BE2C (cell line): ENCODE measurements at regions not wholly inside any gene's neighbourhood (a gene's known extent, or its start where the extent isn't known, plus 50 kb on each side); places are given as distances from the start of the nearest gene placed in this dataset.
"Not testable (repeated sequence)": the region's sequence is repeated elsewhere in the genome, so short reads cannot be mapped to it uniquely, and the experiment has no call there.

ENCODE experiments used
- DNase-seq: peaks from one replicate; pipeline ENCODE4 v3.0.0-alpha.2; 2020
- H3K27me3 ChIP-seq: fragments of 250-450 bp; sonication (Bioruptor Pico); 2 replicates; pipeline ENCODE4 v1.5.1; 2020; ENCODE audit warnings: mild to moderate bottlenecking
- H3K36me3 ChIP-seq: fragments of 250-450 bp; sonication (Bioruptor Pico); 2 replicates; pipeline ENCODE4 v1.5.1; 2020; ENCODE audit warnings: mild to moderate bottlenecking
- H3K4me1 ChIP-seq: fragments of 250-450 bp; sonication (Bioruptor Pico); 2 replicates; pipeline ENCODE4 v1.5.1; 2020
- H3K4me3 ChIP-seq: 2 replicates; pipeline ENCODE4 v1.5.1; 2011; ENCODE audit warnings: low read depth, low read length
- H3K9me3 ChIP-seq: fragments of 250-450 bp; sonication (Bioruptor Pico); 2 replicates; pipeline ENCODE4 v1.5.1; 2020
- TF ChIP-seq, protein P1 (sequence below): IDR thresholded peaks from 2 replicates; pipeline ENCODE4 v1.5.1; 2012; ENCODE audit warnings: mild to moderate bottlenecking, low read depth, low read length

DNA sequence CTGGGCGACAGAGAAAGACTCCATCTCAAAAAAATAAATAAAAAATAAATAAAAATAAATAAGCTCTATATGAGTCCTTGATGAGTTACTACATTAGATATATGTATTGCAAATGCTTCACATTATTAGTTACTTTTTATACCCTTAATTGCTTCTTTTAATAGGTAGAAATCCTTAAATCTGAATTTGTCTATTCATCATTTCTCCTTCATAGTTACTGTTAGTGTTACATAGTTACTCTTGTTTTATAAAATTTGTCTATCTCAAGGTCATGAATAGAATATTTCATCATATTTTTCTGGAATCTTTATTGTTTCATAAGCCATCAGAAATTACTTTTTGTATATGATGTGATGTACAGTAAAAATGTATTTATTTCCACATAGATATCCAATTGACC lies 1624.8 kb upstream of the FLRT2 start:
- H3K4me3 ChIP-seq: no peak overlapping the region
- no peaks in the 10 kb centered on the region for H3K27me3 ChIP-seq
- TF ChIP-seq, protein P1, sequence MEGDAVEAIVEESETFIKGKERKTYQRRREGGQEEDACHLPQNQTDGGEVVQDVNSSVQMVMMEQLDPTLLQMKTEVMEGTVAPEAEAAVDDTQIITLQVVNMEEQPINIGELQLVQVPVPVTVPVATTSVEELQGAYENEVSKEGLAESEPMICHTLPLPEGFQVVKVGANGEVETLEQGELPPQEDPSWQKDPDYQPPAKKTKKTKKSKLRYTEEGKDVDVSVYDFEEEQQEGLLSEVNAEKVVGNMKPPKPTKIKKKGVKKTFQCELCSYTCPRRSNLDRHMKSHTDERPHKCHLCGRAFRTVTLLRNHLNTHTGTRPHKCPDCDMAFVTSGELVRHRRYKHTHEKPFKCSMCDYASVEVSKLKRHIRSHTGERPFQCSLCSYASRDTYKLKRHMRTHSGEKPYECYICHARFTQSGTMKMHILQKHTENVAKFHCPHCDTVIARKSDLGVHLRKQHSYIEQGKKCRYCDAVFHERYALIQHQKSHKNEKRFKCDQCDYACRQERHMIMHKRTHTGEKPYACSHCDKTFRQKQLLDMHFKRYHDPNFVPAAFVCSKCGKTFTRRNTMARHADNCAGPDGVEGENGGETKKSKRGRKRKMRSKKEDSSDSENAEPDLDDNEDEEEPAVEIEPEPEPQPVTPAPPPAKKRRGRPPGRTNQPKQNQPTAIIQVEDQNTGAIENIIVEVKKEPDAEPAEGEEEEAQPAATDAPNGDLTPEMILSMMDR: no peak
- no peak for DNase-seq
- H3K4me1 ChIP-seq: no peaks in the 10 kb centered on the region
- H3K9me3 ChIP-seq: no peaks in the 10 kb centered on the region
- no peaks in the 10 kb centered on the region for H3K36me3 ChIP-seq

DNA sequence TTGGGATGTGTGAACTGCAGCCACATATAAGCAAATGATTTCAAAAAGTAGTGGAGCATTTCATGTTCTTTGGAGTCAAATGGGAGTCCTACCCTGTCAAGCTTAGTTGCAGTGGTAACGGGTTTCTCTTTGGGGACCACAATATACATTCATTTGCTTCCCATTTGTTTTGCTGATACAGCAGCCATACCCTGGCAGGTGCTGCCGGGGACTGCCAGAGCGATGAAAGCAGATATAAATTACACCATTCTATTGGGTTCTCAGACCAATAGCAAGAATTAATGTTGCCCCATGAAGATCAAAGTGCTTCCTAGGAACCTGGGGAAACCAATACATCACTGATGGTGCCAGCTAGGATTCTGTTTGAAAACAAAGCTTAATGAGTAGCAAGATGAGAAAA lies 1621.5 kb upstream of the FLRT2 start:
- Histone ChIP-seq H3K36me3 (no peaks in the 10 kb centered on the region), H3K4me3 (no peak overlapping the region), H3K4me1 (no peaks in the 10 kb centered on the region), H3K9me3 (no peaks in the 10 kb centered on the region), H3K27me3 (no peaks in the 10 kb centered on the region)
- DNase-seq: no peak
- TF ChIP-seq, protein P1: no peak

DNA sequence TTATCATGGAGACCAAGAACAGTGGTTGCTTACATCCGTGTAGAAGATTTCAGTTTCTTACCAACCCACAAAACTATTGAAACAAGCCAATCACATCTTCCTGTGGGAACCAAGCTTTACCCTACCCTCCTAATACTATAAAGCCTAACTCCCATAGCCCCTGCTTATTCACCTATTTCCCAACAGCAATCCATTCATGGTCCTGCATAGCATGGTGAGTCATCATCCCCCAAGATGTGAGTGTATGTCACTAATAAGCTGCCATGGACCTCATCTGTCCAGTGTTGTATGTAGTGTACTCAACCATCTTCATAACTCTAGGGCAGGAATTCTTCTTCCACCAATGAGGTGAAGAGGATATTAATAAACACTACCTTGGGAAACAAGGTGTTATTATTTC lies 1620.4 kb upstream of the FLRT2 start:
- TF ChIP-seq, protein P1: no peak
- no peaks in the 10 kb centered on the region for H3K4me1 ChIP-seq
- no peak for DNase-seq
- no peaks in the 10 kb centered on the region for H3K9me3 ChIP-seq
- H3K36me3 ChIP-seq: no peaks in the 10 kb centered on the region
- no peaks in the 10 kb centered on the region for H3K27me3 ChIP-seq
- H3K4me3 ChIP-seq: no peak overlapping the region

DNA sequence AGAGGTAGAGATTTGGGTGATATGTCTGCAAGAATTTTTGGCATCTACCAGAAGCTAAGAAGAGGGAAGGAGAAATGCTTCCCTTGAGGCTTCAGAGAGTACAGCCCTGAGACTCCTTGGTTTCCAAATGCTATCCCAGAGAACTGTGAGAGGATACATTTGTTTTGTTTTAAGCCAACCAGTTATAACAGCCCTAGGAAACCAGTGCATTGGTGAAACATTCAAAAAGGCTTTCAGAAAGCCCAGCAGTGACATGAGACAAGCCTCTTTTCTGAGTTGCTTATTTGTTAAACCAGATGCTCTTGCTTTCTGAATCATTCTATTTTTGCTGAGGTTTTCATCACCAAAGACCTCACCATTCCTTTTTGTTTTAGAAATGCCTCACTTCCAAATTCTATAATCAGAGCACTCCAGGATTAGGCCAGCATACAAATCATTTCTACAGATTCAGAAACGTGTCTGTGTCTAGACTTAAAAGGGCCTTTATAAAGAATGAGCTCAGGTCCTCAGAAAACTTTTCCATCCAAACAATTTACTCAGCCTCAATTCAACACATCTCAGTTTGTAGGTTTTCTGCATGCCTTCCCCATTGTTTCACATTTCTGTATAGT lies 1617.8 kb upstream of the FLRT2 start:
- H3K4me1 ChIP-seq: no peaks in the 10 kb centered on the region
- H3K4me3 ChIP-seq: no peak overlapping the region
- no peak for DNase-seq
- H3K9me3 ChIP-seq: no peaks in the 10 kb centered on the region
- H3K27me3 ChIP-seq: no peaks in the 10 kb centered on the region
- no peaks in the 10 kb centered on the region for H3K36me3 ChIP-seq
- TF ChIP-seq, protein P1: no peak

DNA sequence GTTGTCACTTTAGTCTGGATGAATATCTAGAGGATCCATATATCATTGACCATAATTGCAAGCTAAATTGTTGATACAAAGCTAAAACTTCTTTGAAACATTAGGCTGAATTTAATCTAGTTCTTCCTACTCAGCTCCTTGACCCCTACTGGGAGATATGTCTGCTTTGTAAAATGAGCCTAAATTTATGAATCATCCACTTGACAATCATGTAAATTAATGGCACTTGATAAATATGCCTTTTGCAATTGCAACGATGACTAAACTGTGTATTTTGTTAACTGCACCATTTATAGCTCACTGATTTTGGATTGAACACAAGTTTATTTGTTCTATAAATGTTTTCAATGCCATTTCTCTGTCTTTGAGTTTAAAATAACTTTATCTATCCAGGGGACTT lies 1616.5 kb upstream of the FLRT2 start:
- TF ChIP-seq, protein P1: no peak
- Histone ChIP-seq H3K27me3 (no peaks in the 10 kb centered on the region), H3K4me1 (no peaks in the 10 kb centered on the region), H3K9me3 (no peaks in the 10 kb centered on the region), H3K36me3 (no peaks in the 10 kb centered on the region), H3K4me3 (no peak overlapping the region)
- DNase-seq: no peak

DNA sequence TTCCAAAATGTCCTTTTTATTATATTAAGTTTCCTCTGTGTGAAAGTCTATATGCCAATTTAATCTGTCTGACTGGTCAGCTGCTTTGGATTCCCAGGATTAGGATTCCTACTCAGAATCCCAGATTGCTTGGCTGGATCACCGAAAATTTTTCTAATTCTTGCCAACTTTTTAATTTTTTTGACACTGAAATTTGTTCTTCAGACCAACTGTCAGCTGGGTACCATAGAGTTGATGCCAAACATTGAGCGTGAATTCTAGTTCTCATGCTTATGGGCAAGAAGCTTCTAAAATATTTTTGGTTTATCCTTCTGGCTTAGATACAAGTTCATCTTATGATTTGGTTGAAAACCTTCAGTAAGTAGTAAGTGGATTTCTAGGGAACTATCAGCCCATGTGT lies 1611.4 kb upstream of the FLRT2 start:
- Histone ChIP-seq H3K4me3 (no peak overlapping the region), H3K27me3 (no peaks in the 10 kb centered on the region), H3K4me1 (no peaks in the 10 kb centered on the region), H3K9me3 (no peaks in the 10 kb centered on the region), H3K36me3 (no peaks in the 10 kb centered on the region)
- no peak for DNase-seq
- TF ChIP-seq, protein P1: no peak

DNA sequence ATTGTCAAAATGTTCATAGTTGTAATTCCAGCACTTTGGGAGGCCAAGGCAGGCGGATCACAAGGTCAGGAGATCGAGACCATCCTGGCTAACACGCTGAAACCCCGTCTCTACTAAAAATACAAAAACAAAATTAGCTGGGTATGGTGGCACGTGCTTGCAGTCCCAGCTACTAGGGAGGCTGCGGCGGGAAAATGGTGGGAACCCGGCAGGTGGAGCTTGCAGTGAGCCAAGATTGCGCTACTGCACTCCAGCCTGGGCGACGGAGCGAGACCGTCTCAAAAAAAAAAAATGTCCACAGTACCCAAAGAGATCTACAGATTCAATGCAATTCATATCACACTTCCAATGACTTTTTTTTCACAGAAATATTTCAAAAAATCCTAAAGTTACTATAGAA lies 1610.3 kb upstream of the FLRT2 start:
- not testable (repeated sequence) for DNase-seq, H3K4me1 ChIP-seq, H3K9me3 ChIP-seq, H3K27me3 ChIP-seq, H3K4me3 ChIP-seq, H3K36me3 ChIP-seq
